ENCODE measurements at regions not wholly inside any gene's neighbourhood (a gene's known extent, or its start where the extent isn't known, plus 50 kb on each side); places are given as distances from the start of the nearest gene placed in this dataset.
"Not testable (repeated sequence)": the region's sequence is repeated elsewhere in the genome, so short reads cannot be mapped to it uniquely, and the experiment has no call there.

GRCh38 chr1:25009671-25010262 lies 79.7 kb upstream of the RUNX3 start:
- ATAC-seq, result no peak
- TF ChIP-seq TCF4 (CRISPR knock-in tag; IDR thresholded peaks at IDR 0.05; ENCODE audit: borderline replicate concordance) (no peak), TSHZ2 (CRISPR knock-in tag; IDR thresholded peaks at IDR 0.05) (no peak), CSRNP3 (CRISPR knock-in tag; IDR thresholded peaks at IDR 0.05) (no peak), ESRRG (CRISPR knock-in tag; IDR thresholded peaks at IDR 0.05) (no peak), ZFP30 (CRISPR knock-in tag; IDR thresholded peaks at IDR 0.05) (no peak), POU6F1 (CRISPR knock-in tag; IDR thresholded peaks at IDR 0.05; ENCODE audit: borderline replicate concordance, low read depth) (no peak)
- TF ChIP-seq, protein P1, sequence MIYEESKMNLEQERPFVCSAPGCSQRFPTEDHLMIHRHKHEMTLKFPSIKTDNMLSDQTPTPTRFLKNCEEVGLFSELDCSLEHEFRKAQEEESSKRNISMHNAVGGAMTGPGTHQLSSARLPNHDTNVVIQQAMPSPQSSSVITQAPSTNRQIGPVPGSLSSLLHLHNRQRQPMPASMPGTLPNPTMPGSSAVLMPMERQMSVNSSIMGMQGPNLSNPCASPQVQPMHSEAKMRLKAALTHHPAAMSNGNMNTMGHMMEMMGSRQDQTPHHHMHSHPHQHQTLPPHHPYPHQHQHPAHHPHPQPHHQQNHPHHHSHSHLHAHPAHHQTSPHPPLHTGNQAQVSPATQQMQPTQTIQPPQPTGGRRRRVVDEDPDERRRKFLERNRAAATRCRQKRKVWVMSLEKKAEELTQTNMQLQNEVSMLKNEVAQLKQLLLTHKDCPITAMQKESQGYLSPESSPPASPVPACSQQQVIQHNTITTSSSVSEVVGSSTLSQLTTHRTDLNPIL (CRISPR knock-in tag; IDR thresholded peaks at IDR 0.05; ENCODE audit: low read depth), result no peak

DNA sequence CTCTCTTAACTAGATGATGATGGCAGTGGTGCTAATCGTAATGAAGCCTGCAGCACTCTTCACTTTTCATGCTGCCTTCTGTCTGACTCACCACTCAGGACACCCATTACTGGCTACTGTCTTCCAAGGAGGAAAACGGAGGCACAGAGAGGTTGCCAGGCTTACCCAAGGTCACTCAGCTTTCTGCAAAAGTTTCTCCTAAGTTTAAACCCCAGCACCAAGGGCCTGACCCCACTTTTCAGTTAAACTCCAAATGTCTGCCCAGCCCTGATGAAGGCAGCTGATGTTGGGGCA lies 78.1 kb upstream of the RUNX3 start:
- no peak for ATAC-seq
- TF ChIP-seq POU6F1 (CRISPR knock-in tag; IDR thresholded peaks at IDR 0.05; ENCODE audit: borderline replicate concordance, low read depth), result no peak
- no peak for TF ChIP-seq ZNF565 (CRISPR knock-in tag; conservative IDR thresholded peaks at IDR 0.05; ENCODE audit: low read depth)
- no peak for TF ChIP-seq PATZ1 (CRISPR knock-in tag; IDR thresholded peaks at IDR 0.05; ENCODE audit: borderline replicate concordance)
- TF ChIP-seq, protein P1 (CRISPR knock-in tag; IDR thresholded peaks at IDR 0.05; ENCODE audit: low read depth), result no peak
- no peak for TF ChIP-seq CSDC2 (CRISPR knock-in tag; IDR thresholded peaks at IDR 0.05)
- no peak for TF ChIP-seq TSHZ2 (CRISPR knock-in tag; IDR thresholded peaks at IDR 0.05)
- no peak for TF ChIP-seq GLIS3 (CRISPR knock-in tag; IDR thresholded peaks at IDR 0.05)
- TF ChIP-seq ESRRG (CRISPR knock-in tag; IDR thresholded peaks at IDR 0.05), result no peak
- no peak for TF ChIP-seq BACH2 (CRISPR knock-in tag; IDR thresholded peaks at IDR 0.05; ENCODE audit: borderline replicate concordance)
- no peak for TF ChIP-seq ZNF8 (CRISPR knock-in tag; IDR thresholded peaks at IDR 0.05)
- TF ChIP-seq ARNTL (CRISPR knock-in tag; IDR thresholded peaks at IDR 0.05; ENCODE audit: borderline replicate concordance, low read depth), result no peak
- TF ChIP-seq SNAI2 (CRISPR knock-in tag; IDR thresholded peaks at IDR 0.05), result no peak
- no peak for TF ChIP-seq ZFP30 (CRISPR knock-in tag; IDR thresholded peaks at IDR 0.05)
- no peak for TF ChIP-seq RARB (CRISPR knock-in tag; IDR thresholded peaks at IDR 0.05)

GRCh38 chr1:25007390-25008191 lies 77.5 kb upstream of the RUNX3 start:
- not testable (repeated sequence) for ATAC-seq
